Astrocyte (in vitro differentiated cells and primary cell): ENCODE measurements at regions not wholly inside any gene's neighbourhood (a gene's known extent, or its start where the extent isn't known, plus 50 kb on each side); places are given as distances from the start of the nearest gene placed in this dataset.

Experiments
- EZH2 ChIP-seq: IDR thresholded peaks from 2 replicates; pipeline ENCODE4 v1.6.1; 2012; ENCODE audit warnings: mild to moderate bottlenecking, low read length, inconsistent platforms; ENCODE audit not compliant: insufficient read depth
- TF ChIP-seq, protein P1 (sequence below): IDR thresholded peaks from 2 replicates; pipeline ENCODE4 v1.5.1; 2011; ENCODE audit warnings: low read depth, mild to moderate bottlenecking, inconsistent platforms, low read length, moderate library complexity; ENCODE audit not compliant: insufficient read depth

DNA sequence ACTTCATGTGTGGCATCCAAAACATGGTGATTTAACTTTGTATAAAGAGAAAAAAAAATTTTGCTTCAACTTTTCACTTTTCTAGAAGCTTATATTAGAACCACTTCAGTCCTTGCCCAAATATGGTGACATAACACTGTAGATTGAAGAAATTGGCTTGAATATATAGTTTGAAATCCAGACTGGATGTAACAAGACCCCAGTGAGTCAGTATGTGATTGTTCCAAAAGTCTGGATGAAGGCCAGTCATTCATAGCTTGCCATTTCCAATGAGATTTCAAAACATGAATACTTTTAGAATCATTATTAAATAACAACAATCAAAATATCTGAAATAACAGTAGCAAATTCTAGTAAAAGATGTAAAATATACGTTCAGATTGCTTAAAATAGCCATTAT, 104.8 kb upstream of the FN1 start:
- TF ChIP-seq, protein P1, sequence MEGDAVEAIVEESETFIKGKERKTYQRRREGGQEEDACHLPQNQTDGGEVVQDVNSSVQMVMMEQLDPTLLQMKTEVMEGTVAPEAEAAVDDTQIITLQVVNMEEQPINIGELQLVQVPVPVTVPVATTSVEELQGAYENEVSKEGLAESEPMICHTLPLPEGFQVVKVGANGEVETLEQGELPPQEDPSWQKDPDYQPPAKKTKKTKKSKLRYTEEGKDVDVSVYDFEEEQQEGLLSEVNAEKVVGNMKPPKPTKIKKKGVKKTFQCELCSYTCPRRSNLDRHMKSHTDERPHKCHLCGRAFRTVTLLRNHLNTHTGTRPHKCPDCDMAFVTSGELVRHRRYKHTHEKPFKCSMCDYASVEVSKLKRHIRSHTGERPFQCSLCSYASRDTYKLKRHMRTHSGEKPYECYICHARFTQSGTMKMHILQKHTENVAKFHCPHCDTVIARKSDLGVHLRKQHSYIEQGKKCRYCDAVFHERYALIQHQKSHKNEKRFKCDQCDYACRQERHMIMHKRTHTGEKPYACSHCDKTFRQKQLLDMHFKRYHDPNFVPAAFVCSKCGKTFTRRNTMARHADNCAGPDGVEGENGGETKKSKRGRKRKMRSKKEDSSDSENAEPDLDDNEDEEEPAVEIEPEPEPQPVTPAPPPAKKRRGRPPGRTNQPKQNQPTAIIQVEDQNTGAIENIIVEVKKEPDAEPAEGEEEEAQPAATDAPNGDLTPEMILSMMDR, result no peak
- TF ChIP-seq EZH2, result no peak
